PFSK-1 (cell line): ENCODE measurements at regions not wholly inside any gene's neighbourhood (a gene's known extent, or its start where the extent isn't known, plus 50 kb on each side); places are given as distances from the start of the nearest gene placed in this dataset.

Source experiments
- FOXP2 ChIP-seq: optimal IDR thresholded peaks from 2 replicates; pipeline ENCODE3; 2011; ENCODE audit warnings: borderline replicate concordance, control low read depth, inconsistent platforms; ENCODE audit not compliant: insufficient read depth; ENCODE audit errors: extremely low read length, extremely low read depth
- POLR2AphosphoS5 ChIP-seq: IDR thresholded peaks from 2 replicates; pipeline ENCODE4 v1.6.1; 2012; ENCODE audit warnings: low read depth, mild to moderate bottlenecking, control low read depth, low read length, moderate library complexity
- SIN3A ChIP-seq: IDR thresholded peaks from 2 replicates; pipeline ENCODE4 v1.6.1; 2012; ENCODE audit warnings: mild to moderate bottlenecking, low read length, moderate library complexity, borderline replicate concordance; ENCODE audit not compliant: insufficient read depth
- TAF1 ChIP-seq: IDR thresholded peaks from 2 replicates; pipeline ENCODE4 v1.6.1; 2012; ENCODE audit warnings: low read length, control low read depth, borderline replicate concordance; ENCODE audit not compliant: insufficient read depth
- TF ChIP-seq, protein P1 (sequence below), 2 experiments: IDR thresholded peaks; 2 replicates each; pipeline versions ENCODE4 v1.6.1 to v1.8.0; 2011 to 2012; ENCODE audit warnings: low read depth in 2 of 2, low read length in 2 of 2, control low read depth in 1 of 2, inconsistent platforms in 1 of 2, mild to moderate bottlenecking in 1 of 2, moderate library complexity in 1 of 2; ENCODE audit not compliant: insufficient read depth in 1 of 2

DNA sequence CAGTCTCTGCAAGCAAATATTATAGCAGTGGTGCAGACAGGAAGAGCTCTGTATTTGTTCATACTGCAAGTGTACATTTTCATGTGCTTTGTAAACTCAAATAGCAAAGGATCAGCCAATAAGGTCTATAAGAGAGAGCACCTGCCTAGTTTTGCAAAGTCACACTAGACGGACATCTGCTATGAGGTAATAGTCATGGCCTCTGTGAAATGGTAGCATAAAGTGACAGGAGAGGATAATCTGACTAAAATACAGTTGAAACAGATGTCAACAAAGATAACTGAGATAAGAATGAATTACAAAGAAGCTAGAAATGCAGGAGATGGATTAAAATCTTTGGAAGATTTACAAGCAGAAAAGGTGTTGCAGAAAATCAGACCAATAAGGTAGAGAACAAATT, 70.6 kb upstream of the SPON1 start:
- TF ChIP-seq POLR2AphosphoS5 (no peak), TAF1 (no peak), FOXP2 (no peak), SIN3A (no peak)
- TF ChIP-seq, protein P1, sequence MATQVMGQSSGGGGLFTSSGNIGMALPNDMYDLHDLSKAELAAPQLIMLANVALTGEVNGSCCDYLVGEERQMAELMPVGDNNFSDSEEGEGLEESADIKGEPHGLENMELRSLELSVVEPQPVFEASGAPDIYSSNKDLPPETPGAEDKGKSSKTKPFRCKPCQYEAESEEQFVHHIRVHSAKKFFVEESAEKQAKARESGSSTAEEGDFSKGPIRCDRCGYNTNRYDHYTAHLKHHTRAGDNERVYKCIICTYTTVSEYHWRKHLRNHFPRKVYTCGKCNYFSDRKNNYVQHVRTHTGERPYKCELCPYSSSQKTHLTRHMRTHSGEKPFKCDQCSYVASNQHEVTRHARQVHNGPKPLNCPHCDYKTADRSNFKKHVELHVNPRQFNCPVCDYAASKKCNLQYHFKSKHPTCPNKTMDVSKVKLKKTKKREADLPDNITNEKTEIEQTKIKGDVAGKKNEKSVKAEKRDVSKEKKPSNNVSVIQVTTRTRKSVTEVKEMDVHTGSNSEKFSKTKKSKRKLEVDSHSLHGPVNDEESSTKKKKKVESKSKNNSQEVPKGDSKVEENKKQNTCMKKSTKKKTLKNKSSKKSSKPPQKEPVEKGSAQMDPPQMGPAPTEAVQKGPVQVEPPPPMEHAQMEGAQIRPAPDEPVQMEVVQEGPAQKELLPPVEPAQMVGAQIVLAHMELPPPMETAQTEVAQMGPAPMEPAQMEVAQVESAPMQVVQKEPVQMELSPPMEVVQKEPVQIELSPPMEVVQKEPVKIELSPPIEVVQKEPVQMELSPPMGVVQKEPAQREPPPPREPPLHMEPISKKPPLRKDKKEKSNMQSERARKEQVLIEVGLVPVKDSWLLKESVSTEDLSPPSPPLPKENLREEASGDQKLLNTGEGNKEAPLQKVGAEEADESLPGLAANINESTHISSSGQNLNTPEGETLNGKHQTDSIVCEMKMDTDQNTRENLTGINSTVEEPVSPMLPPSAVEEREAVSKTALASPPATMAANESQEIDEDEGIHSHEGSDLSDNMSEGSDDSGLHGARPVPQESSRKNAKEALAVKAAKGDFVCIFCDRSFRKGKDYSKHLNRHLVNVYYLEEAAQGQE (IDR thresholded peaks at IDR 0.05; ENCODE audit: insufficient read depth in 1 of 2, low read depth in 2 of 2, low read length in 2 of 2) = no peak

DNA sequence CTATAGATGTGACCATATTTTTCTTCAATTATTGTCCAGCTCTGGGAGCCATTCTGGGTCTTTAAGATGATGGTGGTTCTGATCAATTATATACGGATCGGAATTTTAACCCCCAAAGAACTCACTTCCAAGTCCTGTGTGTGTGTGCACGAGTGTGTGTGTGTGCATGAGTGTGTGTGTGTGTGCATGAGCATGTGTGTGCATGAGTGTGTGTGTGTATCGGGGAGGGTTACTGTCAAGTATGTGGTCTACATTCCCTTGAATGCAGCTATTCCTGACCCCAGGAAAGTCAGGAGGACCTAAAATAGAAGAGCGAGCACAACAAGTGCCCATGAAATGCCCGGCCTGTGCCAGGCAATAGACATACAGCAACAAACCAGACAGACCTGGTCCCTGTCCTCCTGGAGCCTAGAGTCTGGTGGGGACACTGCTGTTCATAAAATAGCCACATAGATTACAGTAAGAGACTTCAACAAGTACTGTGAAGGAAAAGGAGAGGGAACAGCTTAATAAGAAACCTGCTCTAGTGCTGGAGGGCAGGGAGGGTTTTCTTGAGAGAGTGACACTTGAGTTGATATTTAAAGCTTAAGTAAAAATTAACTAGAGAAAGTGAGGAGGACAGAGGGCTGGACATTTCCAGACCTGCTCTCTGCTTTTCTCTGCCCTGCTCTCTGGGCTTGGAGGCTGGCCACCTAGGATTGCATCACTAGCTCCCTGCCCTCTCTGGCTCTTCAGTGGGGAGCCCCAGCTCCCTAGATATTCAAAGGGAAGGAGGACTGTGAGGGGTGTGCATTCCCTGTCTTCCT, 66.1 kb upstream of the SPON1 start:
- TF ChIP-seq, protein P1 (IDR thresholded peaks at IDR 0.05; ENCODE audit: insufficient read depth in 1 of 2, low read depth in 2 of 2, low read length in 2 of 2) = no peak
- TF ChIP-seq FOXP2 = no peak

DNA sequence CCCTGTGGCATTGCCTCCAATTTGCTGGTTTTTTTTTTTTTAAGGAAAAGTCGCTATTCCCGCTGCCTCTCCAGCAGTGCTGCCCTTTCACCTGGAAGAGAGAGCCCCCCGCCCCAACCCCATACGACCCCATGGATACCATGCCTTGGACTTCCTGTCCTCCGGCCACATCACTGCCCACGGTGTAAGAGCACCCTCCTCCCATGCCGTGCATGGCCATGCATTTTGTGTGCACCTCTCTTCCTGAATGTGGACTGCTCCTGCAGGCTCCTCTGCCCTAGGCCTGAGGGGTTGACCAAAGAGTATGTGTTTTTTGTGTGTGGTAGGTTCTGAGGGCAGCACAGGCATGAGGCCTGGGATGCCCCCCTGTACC, 65.6 kb upstream of the SPON1 start:
- TF ChIP-seq POLR2AphosphoS5 (no peak), TAF1 (no peak), SIN3A (no peak), FOXP2 (no peak)
- TF ChIP-seq, protein P1 (IDR thresholded peaks at IDR 0.05; ENCODE audit: insufficient read depth in 1 of 2, low read depth in 2 of 2, low read length in 2 of 2) = no peak

DNA sequence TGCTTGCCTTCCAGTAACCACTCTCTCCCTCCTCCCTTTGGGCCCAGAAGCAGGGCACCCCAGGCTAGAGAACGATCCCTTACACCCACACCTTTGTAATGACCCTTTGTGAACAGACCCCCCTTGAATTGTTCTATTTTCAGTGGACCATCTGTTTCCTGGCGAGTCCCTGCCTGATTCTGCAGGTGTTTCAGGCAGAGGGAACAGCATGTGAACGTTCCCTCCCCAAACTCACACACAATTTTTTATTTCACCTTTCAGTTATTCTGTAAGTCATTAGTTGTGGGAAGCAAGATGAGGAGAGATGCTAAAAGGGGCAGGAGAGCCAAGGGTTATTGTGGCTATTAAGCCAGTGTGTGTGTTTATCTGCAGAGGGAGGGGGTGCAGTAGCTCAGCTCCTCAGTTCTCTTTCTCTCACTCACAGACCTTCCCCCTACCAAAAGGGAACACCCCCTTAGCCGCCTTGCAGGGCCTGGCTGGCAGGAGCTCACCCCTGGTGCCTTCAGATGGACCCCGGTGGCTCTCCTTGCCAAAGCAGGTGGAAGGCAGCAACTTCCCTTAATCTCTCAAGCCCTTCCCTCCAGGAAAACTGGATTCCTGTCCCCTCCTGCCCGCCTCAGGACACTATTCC, 64.8 kb upstream of the SPON1 start:
- TF ChIP-seq, protein P1 (IDR thresholded peaks at IDR 0.05; ENCODE audit: insufficient read depth in 1 of 2, low read depth in 2 of 2, low read length in 2 of 2) = no peak
- TF ChIP-seq TAF1 (no peak), SIN3A (no peak), POLR2AphosphoS5 (no peak), FOXP2 (no peak)

DNA sequence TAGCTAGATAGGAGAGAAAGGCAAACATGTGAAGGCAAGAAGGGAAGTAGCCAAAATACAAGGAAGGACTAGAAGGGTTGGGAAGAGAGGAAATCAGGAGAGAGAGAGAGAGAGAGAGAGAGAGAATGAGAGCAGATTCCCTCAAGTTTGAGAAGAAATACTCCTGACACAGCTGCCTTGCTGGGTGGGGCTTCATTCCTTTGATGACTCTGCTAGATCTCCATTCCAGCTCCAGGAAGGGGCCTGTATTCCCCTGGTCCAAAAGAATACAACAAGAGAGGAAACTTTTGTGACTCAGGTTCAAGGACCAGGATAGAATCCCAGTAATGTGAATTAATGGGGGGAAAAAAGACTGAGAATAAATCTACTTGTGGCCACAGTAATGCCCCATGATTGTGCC, 62.9 kb upstream of the SPON1 start:
- TF ChIP-seq POLR2AphosphoS5 (no peak), FOXP2 (no peak), TAF1 (no peak), SIN3A (no peak)
- TF ChIP-seq, protein P1 (IDR thresholded peaks at IDR 0.05; ENCODE audit: insufficient read depth in 1 of 2, low read depth in 2 of 2, low read length in 2 of 2) = no peak
